ENCODE measurements at regions not wholly inside any gene's neighbourhood (a gene's known extent, or its start where the extent isn't known, plus 50 kb on each side); places are given as distances from the start of the nearest gene placed in this dataset.

- no peak for DNase-seq
- H3K36me3 Mint-ChIP-seq, result peaks cover 10% of the 10 kb centered on the region
- CTCF ChIA-PET, result interaction anchor here (0.8 kb wide), 1 partner anchor 11 kb away, joined by 3 read pairs; no protein-coding TSS in a partner anchor
Observed at GRCh38 chr12:93944911-93945310, 203.5 kb upstream of the PLXNC1 start.

GRCh38 chr12:93946542-93947150 lies 201.7 kb upstream of the PLXNC1 start:
- H3K4me3 Mint-ChIP-seq, result no peak overlapping the region
- peaks cover 4% of the 10 kb centered on the region for H3K4me1 Mint-ChIP-seq
- H3K27ac Mint-ChIP-seq, result no peak overlapping the region
- peaks cover 10% of the 10 kb centered on the region for H3K36me3 Mint-ChIP-seq
- CTCF ChIA-PET, result no interaction called here
- peaks cover 12% of the 10 kb centered on the region for H3K27me3 Mint-ChIP-seq
- H3K9me3 Mint-ChIP-seq, result peaks cover 12% of the 10 kb centered on the region
- no peak for DNase-seq

More at GRCh38 chr12:93944911-93945310, 203.5 kb upstream of the PLXNC1 start:
- Mint-ChIP-seq H3K27me3 (peaks cover 12% of the 10 kb centered on the region), H3K27ac (no peak overlapping the region), H3K9me3 (peaks cover 10% of the 10 kb centered on the region), H3K4me1 (peaks cover 2% of the 10 kb centered on the region), H3K4me3 (no peak overlapping the region)

- Mint-ChIP-seq H3K9me3 (peaks cover 12% of the 10 kb centered on the region), H3K4me3 (no peak overlapping the region), H3K4me1 (peaks cover 13% of the 10 kb centered on the region), H3K36me3 (peaks cover 10% of the 10 kb centered on the region), H3K27me3 (peaks cover 12% of the 10 kb centered on the region), H3K27ac (no peak overlapping the region)
- no peak for DNase-seq
- CTCF ChIA-PET, result no interaction called here
Observed at GRCh38 chr12:93947486-93947885, 200.9 kb upstream of the PLXNC1 start.

- H3K9me3 Mint-ChIP-seq, result peaks cover 12% of the 10 kb centered on the region
- H3K4me1 Mint-ChIP-seq, result peaks cover 14% of the 10 kb centered on the region
- CTCF ChIA-PET, result no interaction called here
- peaks cover 10% of the 10 kb centered on the region for H3K36me3 Mint-ChIP-seq
- H3K27ac Mint-ChIP-seq, result no peak overlapping the region
- no peak for DNase-seq
- no peak overlapping the region for H3K4me3 Mint-ChIP-seq
- peaks cover 8% of the 10 kb centered on the region for H3K27me3 Mint-ChIP-seq
Observed at GRCh38 chr12:93950311-93950710, 198.1 kb upstream of the PLXNC1 start.

GRCh38 chr12:93954166-93955112 lies 193.9 kb upstream of the PLXNC1 start:
- H3K9me3 Mint-ChIP-seq, result peaks cover 31% of the 10 kb centered on the region
- no peak overlapping the region for H3K27ac Mint-ChIP-seq
- no peak for DNase-seq
- peaks cover 21% of the 10 kb centered on the region for H3K36me3 Mint-ChIP-seq
- H3K4me1 Mint-ChIP-seq, result peaks cover 13% of the 10 kb centered on the region
- no peaks in the 10 kb centered on the region for H3K27me3 Mint-ChIP-seq
- H3K4me3 Mint-ChIP-seq, result no peak overlapping the region
- CTCF ChIA-PET, result no interaction called here

- CTCF ChIA-PET, result interaction anchor here (0.6 to 2.1 kb wide), 4 partner anchors 12 to 298 kb away, joined by 3 to 5 read pairs (median 4); no protein-coding TSS in a partner anchor
- Mint-ChIP-seq H3K9me3 (peaks cover 29% of the 10 kb centered on the region), H3K27me3 (no peaks in the 10 kb centered on the region), H3K4me3 (no peak overlapping the region), H3K27ac (no peak overlapping the region), H3K36me3 (peaks cover 20% of the 10 kb centered on the region), H3K4me1 (peaks cover 11% of the 10 kb centered on the region)
- DNase-seq, result no peak
Observed at GRCh38 chr12:93956551-93956950, 191.8 kb upstream of the PLXNC1 start.

- Mint-ChIP-seq H3K27ac (no peak overlapping the region), H3K9me3 (peaks cover 29% of the 10 kb centered on the region), H3K4me1 (peaks cover 5% of the 10 kb centered on the region), H3K27me3 (no peaks in the 10 kb centered on the region), H3K4me3 (no peak overlapping the region), H3K36me3 (peaks cover 20% of the 10 kb centered on the region)
- no peak for DNase-seq
- CTCF ChIA-PET, result interaction anchor here (1.2 to 2.1 kb wide), 2 partner anchors 145 to 190 kb away, joined by 4 to 5 read pairs; no protein-coding TSS in a partner anchor
Observed at GRCh38 chr12:93957168-93957567, 191.2 kb upstream of the PLXNC1 start.

GRCh38 chr12:93957870-93958269 lies 190.5 kb upstream of the PLXNC1 start:
- no peak overlapping the region for H3K27ac Mint-ChIP-seq
- peaks cover 22% of the 10 kb centered on the region for H3K36me3 Mint-ChIP-seq
- H3K27me3 Mint-ChIP-seq, result no peaks in the 10 kb centered on the region
- DNase-seq, result no peak
- H3K9me3 Mint-ChIP-seq, result peaks cover 32% of the 10 kb centered on the region
- peaks cover 2% of the 10 kb centered on the region for H3K4me1 Mint-ChIP-seq
- H3K4me3 Mint-ChIP-seq, result no peak overlapping the region
- CTCF ChIA-PET, result interaction anchor here (2.1 kb wide), 1 partner anchor 191 kb away, joined by 5 read pairs; no protein-coding TSS in a partner anchor

GRCh38 chr12:93959657-93960056 lies 188.7 kb upstream of the PLXNC1 start:
- CTCF ChIA-PET, result no interaction called here
- no peak for DNase-seq
- Mint-ChIP-seq H3K4me1 (peaks cover 3% of the 10 kb centered on the region), H3K27ac (no peak overlapping the region), H3K4me3 (no peak overlapping the region), H3K36me3 (peaks cover 23% of the 10 kb centered on the region), H3K9me3 (peaks cover 33% of the 10 kb centered on the region), H3K27me3 (no peaks in the 10 kb centered on the region)

GRCh38 chr12:93960521-93960920 lies 187.9 kb upstream of the PLXNC1 start:
- Mint-ChIP-seq H3K9me3 (peaks cover 30% of the 10 kb centered on the region), H3K27me3 (no peaks in the 10 kb centered on the region), H3K36me3 (peaks cover 22% of the 10 kb centered on the region), H3K4me1 (peaks cover 3% of the 10 kb centered on the region), H3K4me3 (no peak overlapping the region), H3K27ac (no peak overlapping the region)
- CTCF ChIA-PET, result no interaction called here
- no peak for DNase-seq

GRCh38 chr12:93962336-93962735 lies 186.0 kb upstream of the PLXNC1 start:
- peaks cover 15% of the 10 kb centered on the region for H3K9me3 Mint-ChIP-seq
- H3K4me3 Mint-ChIP-seq, result no peak overlapping the region
- CTCF ChIA-PET, result interaction anchor here (1.3 kb wide), 1 partner anchor 140 kb away, joined by 3 read pairs; no protein-coding TSS in a partner anchor
- no peak overlapping the region for H3K27ac Mint-ChIP-seq
- H3K4me1 Mint-ChIP-seq, result peaks cover 6% of the 10 kb centered on the region
- peaks cover 6% of the 10 kb centered on the region for H3K27me3 Mint-ChIP-seq
- no peak for DNase-seq
- peaks cover 7% of the 10 kb centered on the region for H3K36me3 Mint-ChIP-seq

- H3K4me1 Mint-ChIP-seq, result peaks cover 25% of the 10 kb centered on the region
- H3K27me3 Mint-ChIP-seq, result peaks cover 10% of the 10 kb centered on the region
- DNase-seq, result no peak
- CTCF ChIA-PET, result interaction anchor here (1.1 to 1.6 kb wide), 4 partner anchors 9 to 199 kb away, joined by 4 to 6 read pairs (median 4); no protein-coding TSS in a partner anchor
- H3K27ac Mint-ChIP-seq, result no peak overlapping the region
- H3K36me3 Mint-ChIP-seq, result peaks cover 7% of the 10 kb centered on the region
- H3K4me3 Mint-ChIP-seq, result no peak overlapping the region
- H3K9me3 Mint-ChIP-seq, result peaks cover 8% of the 10 kb centered on the region
Observed at GRCh38 chr12:93964936-93965335, 183.4 kb upstream of the PLXNC1 start.

GRCh38 chr12:93966516-93967133 lies 181.8 kb upstream of the PLXNC1 start:
- no peak overlapping the region for H3K4me3 Mint-ChIP-seq
- CTCF ChIA-PET, result interaction anchor here (1.6 kb wide), 1 partner anchor 134 kb away, joined by 5 read pairs; no protein-coding TSS in a partner anchor

GRCh38 chr12:93967454-93967853 lies 180.9 kb upstream of the PLXNC1 start:
- peaks cover 3% of the 10 kb centered on the region for H3K36me3 Mint-ChIP-seq
- peaks cover 9% of the 10 kb centered on the region for H3K9me3 Mint-ChIP-seq
- CTCF ChIA-PET, result interaction anchor here (0.8 to 1.5 kb wide), 3 partner anchors 133 to 200 kb away, joined by 3 to 5 read pairs (median 4); no protein-coding TSS in a partner anchor
- peaks cover 29% of the 10 kb centered on the region for H3K4me1 Mint-ChIP-seq
- DNase-seq, result no peak
- no peak overlapping the region for H3K27ac Mint-ChIP-seq
- peaks cover 15% of the 10 kb centered on the region for H3K27me3 Mint-ChIP-seq
- H3K4me3 Mint-ChIP-seq, result no peak overlapping the region

More at GRCh38 chr12:93966516-93967133, 181.8 kb upstream of the PLXNC1 start:
- peaks cover 9% of the 10 kb centered on the region for H3K9me3 Mint-ChIP-seq
- H3K27me3 Mint-ChIP-seq, result peaks cover 15% of the 10 kb centered on the region
- H3K36me3 Mint-ChIP-seq, result peaks cover 3% of the 10 kb centered on the region
- DNase-seq, result no peak
- H3K27ac Mint-ChIP-seq, result no peak overlapping the region
- H3K4me1 Mint-ChIP-seq, result peaks cover 29% of the 10 kb centered on the region
